Adipocyte (in vitro differentiated cells): ENCODE measurements at regions not wholly inside any gene's neighbourhood (a gene's known extent, or its start where the extent isn't known, plus 50 kb on each side); places are given as distances from the start of the nearest gene placed in this dataset.
"Not testable (repeated sequence)": the region's sequence is repeated elsewhere in the genome, so short reads cannot be mapped to it uniquely, and the experiment has no call there.

Experiments
- DNase-seq: peaks from one replicate; pipeline ENCODE4 v3.0.0-alpha.2; 2015; ENCODE audit warnings: low read depth
- H3K27me3 ChIP-seq: replicated peaks from 2 replicates; pipeline ENCODE4 v1.7.0; 2013; ENCODE audit warnings: mild to moderate bottlenecking, low read length, moderate library complexity; ENCODE audit not compliant: control insufficient read depth, insufficient read depth
- H3K36me3 ChIP-seq: 2 replicates; pipeline ENCODE4 v1.7.0; 2013; ENCODE audit warnings: low read length, mild to moderate bottlenecking, moderate library complexity; ENCODE audit not compliant: control insufficient read depth, insufficient read depth, severe bottlenecking
- H3K4me1 ChIP-seq: 2 replicates; pipeline ENCODE4 v1.7.0; 2013; ENCODE audit warnings: mild to moderate bottlenecking, low read length, moderate library complexity; ENCODE audit not compliant: control insufficient read depth, insufficient read depth
- H3K4me3 ChIP-seq: 2 replicates; pipeline ENCODE4 v1.7.0; 2013; ENCODE audit warnings: mild to moderate bottlenecking, low read length, moderate library complexity
- H3K9ac ChIP-seq: 2 replicates; pipeline ENCODE4 v1.7.0; 2013; ENCODE audit warnings: mild to moderate bottlenecking, low read length, moderate library complexity
- H3K9me3 ChIP-seq: 2 replicates; pipeline ENCODE4 v1.7.0; 2013; ENCODE audit warnings: mild to moderate bottlenecking, low read length, moderate library complexity; ENCODE audit not compliant: control insufficient read depth

DNA sequence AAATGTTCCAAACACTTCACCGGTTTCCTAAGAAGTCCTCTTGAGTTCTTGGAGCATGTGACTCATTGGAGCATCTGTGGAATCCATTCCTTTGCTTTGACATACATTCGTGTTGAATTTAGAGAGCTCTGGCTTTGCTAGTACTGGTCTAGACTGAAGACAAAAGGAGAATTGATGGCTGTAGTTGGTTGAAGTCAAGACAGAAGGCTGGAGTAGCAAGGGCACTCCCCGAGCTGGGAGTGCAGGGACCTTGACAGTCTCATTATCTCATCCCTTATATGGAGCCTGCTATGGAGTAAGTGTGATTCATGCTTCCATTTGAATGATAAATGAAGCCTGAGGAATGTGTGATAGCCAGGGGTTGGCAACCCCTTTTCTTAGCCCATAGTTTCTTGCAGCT lies 1249.1 kb downstream of the TYW1 start:
- Histone ChIP-seq H3K4me3 (no peak overlapping the region), H3K4me1 (no peaks in the 10 kb centered on the region), H3K27me3 (peaks cover under 1% of the 10 kb centered on the region), H3K9ac (no peak overlapping the region), H3K9me3 (peaks cover 3% of the 10 kb centered on the region), H3K36me3 (no peaks in the 10 kb centered on the region)
- peak; percentile 38 for DNase-seq

DNA sequence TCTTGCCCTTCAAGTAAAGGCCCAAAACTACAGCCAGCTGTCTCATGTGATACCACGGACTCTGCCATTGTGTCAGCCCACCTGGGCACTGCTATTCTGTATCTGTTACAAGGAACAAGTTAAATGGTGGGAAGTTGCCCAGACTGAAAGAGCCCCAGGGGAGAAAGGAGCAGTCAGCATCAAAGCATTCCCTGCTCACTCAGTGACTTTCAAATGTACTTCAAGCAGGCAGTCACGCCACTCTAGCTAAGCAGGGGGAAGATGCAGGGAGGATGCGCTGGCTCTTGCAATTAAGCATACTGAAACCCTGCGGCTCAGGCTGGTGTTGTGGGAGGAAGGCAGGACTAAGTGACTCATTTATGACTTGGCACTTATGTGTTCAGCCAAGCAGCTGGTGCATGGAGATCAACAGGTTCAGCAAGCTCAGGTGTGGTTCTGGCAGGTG lies 1249.6 kb downstream of the TYW1 start:
- H3K9me3 ChIP-seq, result peaks cover 3% of the 10 kb centered on the region
- H3K27me3 ChIP-seq, result peaks cover 3% of the 10 kb centered on the region
- peak; percentile 9 for DNase-seq
- no peak overlapping the region for H3K9ac ChIP-seq
- H3K36me3 ChIP-seq, result no peaks in the 10 kb centered on the region
- no peaks in the 10 kb centered on the region for H3K4me1 ChIP-seq
- no peak overlapping the region for H3K4me3 ChIP-seq

DNA sequence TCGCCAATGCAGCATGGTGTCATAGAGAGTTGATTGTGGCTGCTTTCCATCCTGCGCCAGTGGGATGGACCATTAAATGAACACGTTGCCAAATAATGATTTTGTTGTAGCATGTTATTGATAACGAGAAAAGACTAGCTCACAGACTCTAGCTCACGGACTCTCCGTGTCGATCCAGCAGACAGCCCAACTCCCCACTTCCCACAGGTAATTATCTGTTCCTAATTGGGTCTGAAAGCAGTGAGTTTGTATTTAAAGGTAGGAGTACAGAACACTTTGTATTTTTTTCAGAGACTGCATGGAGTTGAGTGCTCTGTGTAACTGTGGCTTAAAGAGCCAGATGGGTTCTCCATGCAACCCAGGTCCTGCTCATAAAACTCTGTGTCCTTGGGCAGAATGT lies 1250.5 kb downstream of the TYW1 start:
- H3K9ac ChIP-seq, result no peak overlapping the region
- no peak for DNase-seq
- H3K4me3 ChIP-seq, result no peak overlapping the region
- peaks cover 3% of the 10 kb centered on the region for H3K27me3 ChIP-seq
- no peaks in the 10 kb centered on the region for H3K36me3 ChIP-seq
- H3K9me3 ChIP-seq, result peaks cover 2% of the 10 kb centered on the region
- H3K4me1 ChIP-seq, result no peaks in the 10 kb centered on the region

DNA sequence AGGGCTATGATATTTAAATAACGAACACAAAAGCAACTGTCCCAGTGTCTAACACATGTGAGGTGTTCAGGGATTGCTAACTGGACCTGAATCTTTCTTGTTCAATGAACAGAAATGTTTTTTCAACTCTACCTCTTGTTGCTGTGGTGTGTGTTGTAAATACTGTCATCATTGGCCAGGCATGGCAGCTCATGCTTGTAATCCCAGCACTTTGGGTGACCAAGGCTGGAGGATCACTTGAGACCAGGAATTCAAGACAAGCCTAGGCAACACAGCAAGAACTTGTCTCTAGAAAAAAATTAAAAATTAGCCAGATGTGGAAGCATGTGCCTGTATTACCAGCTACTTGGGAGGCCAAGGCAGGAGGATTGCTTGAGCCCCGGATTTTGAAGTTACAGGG lies 1250.9 kb downstream of the TYW1 start:
- no peak for DNase-seq

DNA sequence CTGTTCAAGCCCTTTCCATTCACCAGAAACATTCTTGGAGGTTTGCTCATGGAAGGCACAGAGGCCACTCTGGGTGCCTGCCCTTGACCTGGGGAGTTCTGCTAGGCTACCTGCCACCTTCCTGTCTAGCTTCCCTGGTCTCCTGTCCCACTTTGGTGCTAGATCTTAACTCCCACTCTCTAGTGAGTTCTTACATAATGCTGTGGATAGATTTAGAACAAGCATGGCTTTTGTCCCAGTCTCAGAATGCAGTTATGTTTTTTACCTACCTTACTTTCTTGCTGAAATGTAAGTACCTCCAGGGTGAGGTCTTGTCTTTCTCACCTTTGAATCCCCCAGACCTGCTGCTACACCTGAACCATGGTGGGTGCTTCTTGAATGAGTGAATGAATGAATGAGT lies 1252.3 kb downstream of the TYW1 start:
- no peak overlapping the region for H3K4me3 ChIP-seq
- no peak overlapping the region for H3K9ac ChIP-seq
- H3K36me3 ChIP-seq, result no peaks in the 10 kb centered on the region
- no peak for DNase-seq
- H3K4me1 ChIP-seq, result no peaks in the 10 kb centered on the region
- H3K27me3 ChIP-seq, result peaks cover 3% of the 10 kb centered on the region
- peaks cover 6% of the 10 kb centered on the region for H3K9me3 ChIP-seq

More for the DNA sequence above, 1250.9 kb downstream of the TYW1 start:
- Histone ChIP-seq H3K9me3 (peaks cover 6% of the 10 kb centered on the region), H3K4me1 (no peaks in the 10 kb centered on the region), H3K27me3 (peaks cover 3% of the 10 kb centered on the region), H3K9ac (no peak overlapping the region), H3K36me3 (no peaks in the 10 kb centered on the region), H3K4me3 (no peak overlapping the region)

DNA sequence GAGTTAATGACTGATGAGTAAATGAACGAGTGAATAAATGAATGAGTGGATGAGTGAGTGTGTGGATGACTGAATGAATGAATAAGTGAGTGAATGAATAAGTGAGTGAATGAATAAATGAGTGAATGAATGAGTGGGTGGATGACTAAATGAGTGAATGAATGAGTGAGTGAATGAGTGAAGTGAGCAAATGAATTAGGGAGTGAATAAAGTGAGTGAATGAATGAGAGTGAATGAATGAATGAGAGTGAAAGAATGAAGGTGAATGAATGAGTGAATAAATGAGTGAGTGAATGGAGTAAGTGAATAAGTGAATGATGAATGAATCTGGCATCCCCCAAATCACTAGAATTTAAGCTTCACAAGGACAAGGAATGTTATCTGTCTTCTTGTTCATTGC lies 1253.0 kb downstream of the TYW1 start:
- Histone ChIP-seq H3K27me3 (peaks cover 3% of the 10 kb centered on the region), H3K4me1 (no peaks in the 10 kb centered on the region), H3K4me3 (no peak overlapping the region), H3K36me3 (no peaks in the 10 kb centered on the region), H3K9me3 (peaks cover 8% of the 10 kb centered on the region), H3K9ac (no peak overlapping the region)
- DNase-seq, result no peak

DNA sequence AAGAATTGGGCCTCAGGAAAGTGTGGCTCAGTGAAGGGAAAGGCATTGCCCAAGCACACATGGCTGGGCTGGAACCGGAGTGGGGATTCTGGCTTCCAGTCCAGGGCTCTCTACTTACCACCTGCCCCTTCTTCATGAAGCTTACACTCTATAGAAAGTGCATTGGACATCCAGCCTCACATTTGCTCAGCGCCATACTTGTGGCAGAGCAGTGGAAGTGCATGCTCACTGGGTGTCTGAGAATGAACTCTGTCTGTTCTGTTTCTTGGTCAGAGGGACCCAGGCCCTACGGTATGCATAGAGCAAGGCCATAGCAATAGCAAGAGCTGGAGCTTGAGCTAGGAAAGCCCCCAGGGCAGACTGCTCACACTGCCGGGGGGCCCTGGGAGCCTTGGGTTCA lies 1253.5 kb downstream of the TYW1 start:
- Histone ChIP-seq H3K27me3 (peaks cover 3% of the 10 kb centered on the region), H3K9ac (no peak overlapping the region), H3K4me3 (no peak overlapping the region), H3K36me3 (no peaks in the 10 kb centered on the region), H3K4me1 (no peaks in the 10 kb centered on the region), H3K9me3 (peaks cover 8% of the 10 kb centered on the region)
- no peak for DNase-seq

DNA sequence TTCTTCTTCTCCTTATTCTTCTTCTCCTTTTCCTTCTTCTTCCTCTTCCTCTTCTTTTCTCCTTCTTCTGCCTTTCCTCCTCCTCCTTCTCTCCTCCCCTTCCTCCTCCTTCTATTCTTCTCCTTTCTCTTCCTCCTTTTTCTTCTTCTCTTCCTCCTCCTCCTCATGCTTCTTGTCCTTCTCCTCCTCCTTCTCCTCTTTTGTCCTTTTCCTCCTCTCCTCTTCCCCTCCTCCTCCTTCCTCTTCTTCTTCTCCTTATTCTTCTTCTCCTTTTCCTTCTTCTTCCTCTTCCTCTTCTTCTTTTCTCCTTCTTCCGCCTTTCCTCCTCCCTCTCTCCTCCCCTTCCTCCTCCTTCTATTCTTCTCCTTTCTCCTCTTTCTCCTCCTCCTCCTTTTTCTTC lies 1258.2 kb downstream of the TYW1 start:
- not testable (repeated sequence) for H3K9me3 ChIP-seq, H3K4me3 ChIP-seq, H3K36me3 ChIP-seq, H3K4me1 ChIP-seq, H3K27me3 ChIP-seq, H3K9ac ChIP-seq, DNase-seq

DNA sequence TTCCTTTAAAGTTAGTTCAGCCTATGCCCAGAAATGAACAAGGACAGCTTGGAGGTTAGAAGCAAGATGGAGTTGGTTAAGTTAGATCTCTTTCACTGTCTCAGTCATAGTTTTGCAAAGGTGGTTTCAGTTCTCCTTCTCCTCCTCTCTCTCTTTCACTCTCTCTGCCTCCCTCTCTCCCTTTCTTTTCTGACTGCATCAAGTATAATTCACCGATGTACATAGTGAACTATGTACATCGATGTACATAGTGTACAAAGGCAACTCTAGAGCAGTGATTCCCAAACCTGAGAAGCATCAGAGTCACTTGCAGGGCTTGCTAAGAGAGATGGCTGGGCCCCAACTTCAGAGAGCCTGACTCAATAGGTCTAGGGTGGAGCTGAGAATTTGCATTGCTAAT lies 1259.7 kb downstream of the TYW1 start:
- no peak overlapping the region for H3K9ac ChIP-seq
- H3K27me3 ChIP-seq, result peaks cover 4% of the 10 kb centered on the region
- DNase-seq, result no peak
- no peaks in the 10 kb centered on the region for H3K36me3 ChIP-seq
- no peaks in the 10 kb centered on the region for H3K4me1 ChIP-seq
- peaks cover 14% of the 10 kb centered on the region for H3K9me3 ChIP-seq
- H3K4me3 ChIP-seq, result no peak overlapping the region

DNA sequence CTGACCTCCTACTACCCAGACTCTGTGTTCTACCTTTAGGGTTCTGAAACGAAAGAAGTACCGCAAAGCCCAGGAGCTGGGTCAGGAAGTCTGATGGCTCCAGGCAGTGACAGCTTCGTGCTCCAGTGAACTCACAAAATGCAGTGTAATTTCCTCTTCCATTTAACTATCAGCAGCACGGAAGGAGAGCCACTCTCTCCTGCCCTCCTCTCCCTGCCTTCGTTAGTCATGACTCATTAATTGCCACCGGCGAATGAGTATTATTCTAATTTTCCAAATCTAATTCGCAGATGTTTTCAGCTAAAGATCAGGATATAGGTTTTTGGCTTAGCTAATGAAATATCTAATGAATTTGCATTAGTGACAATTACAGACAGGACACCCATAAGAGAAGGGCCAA lies 1262.0 kb downstream of the TYW1 start:
- H3K27me3 ChIP-seq, result peaks cover 4% of the 10 kb centered on the region
- H3K36me3 ChIP-seq, result no peaks in the 10 kb centered on the region

DNA sequence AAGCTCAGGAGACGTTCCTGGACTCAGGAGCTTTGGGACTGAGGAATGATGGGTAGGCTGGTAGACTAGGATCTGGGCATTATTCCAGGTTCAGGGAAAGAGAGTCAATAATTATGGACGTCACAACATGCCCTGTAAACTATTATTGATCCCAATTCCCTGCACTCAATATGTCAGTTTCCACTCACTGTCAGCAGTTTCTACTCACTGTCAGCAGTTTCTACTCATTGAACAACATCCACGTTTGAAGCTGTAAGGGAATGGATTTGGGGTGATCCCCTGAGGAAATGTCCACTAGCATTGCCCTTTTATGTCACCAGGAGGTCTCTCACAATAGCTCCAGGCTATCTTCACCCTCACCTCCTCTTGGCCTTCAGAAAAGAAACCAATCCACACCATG lies 1268.6 kb downstream of the TYW1 start:
- Histone ChIP-seq H3K4me3 (no peak overlapping the region), H3K36me3 (no peaks in the 10 kb centered on the region), H3K9ac (no peak overlapping the region), H3K4me1 (no peaks in the 10 kb centered on the region), H3K9me3 (peaks cover 30% of the 10 kb centered on the region), H3K27me3 (no peaks in the 10 kb centered on the region)
- DNase-seq, result no peak

More for the DNA sequence above, 1262.0 kb downstream of the TYW1 start:
- Histone ChIP-seq H3K9ac (no peak overlapping the region), H3K9me3 (peaks cover 8% of the 10 kb centered on the region), H3K4me3 (no peak overlapping the region), H3K4me1 (no peaks in the 10 kb centered on the region)
- no peak for DNase-seq

DNA sequence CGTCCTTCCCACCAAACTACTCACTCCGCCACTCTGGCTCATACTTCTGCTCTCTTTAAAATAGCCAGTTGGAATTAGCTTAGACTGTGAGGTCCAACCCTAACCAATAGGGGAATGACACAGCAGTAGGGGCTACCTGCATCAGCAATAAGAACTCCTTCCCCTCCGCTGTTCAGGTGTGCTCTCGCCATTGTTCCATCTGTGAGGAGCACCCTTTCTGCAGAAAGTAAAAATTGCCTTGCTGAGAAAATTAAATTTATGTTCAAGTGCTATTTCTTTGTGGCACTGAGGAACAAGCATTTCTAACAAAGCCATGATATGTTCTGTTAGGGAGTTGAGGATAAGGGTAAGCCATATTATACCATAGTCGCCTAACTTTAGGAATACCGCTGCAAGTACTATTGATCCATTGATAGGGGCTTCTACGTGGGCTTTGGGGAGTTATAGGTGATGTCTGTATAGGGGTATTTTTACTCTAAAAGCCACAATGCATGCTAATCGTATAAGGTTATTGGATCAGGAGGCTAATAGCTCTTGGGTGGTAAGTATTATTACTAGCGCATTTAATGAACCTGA lies 1269.5 kb downstream of the TYW1 start:
- no peak overlapping the region for H3K4me3 ChIP-seq
- no peaks in the 10 kb centered on the region for H3K36me3 ChIP-seq
- no peak overlapping the region for H3K9ac ChIP-seq
- H3K9me3 ChIP-seq, result peaks cover 30% of the 10 kb centered on the region
- no peaks in the 10 kb centered on the region for H3K4me1 ChIP-seq
- DNase-seq, result no peak
- no peaks in the 10 kb centered on the region for H3K27me3 ChIP-seq
